ENCODE measurements at regions not wholly inside any gene's neighbourhood (a gene's known extent, or its start where the extent isn't known, plus 50 kb on each side); places are given as distances from the start of the nearest gene placed in this dataset.
"Not testable (repeated sequence)": the region's sequence is repeated elsewhere in the genome, so short reads cannot be mapped to it uniquely, and the experiment has no call there.

GRCh38 chr1:200316148-200316803 is 93.6 kb downstream of the ZNF281 start:
- DNase-seq, result no peak

GRCh38 chr1:200314085-200314750 is 95.6 kb downstream of the ZNF281 start:
- DNase-seq, result peak; percentile 88

GRCh38 chr1:200311256-200311655 is 98.6 kb downstream of the ZNF281 start:
- no peak for DNase-seq

GRCh38 chr1:200310824-200311223 is 99.0 kb downstream of the ZNF281 start:
- DNase-seq, result no peak

- no peak for DNase-seq
These were observed 102.1 kb downstream of the ZNF281 start for GRCh38 chr1:200307755-200308066.

GRCh38 chr1:200306944-200307754 is 102.7 kb downstream of the ZNF281 start:
- peak; percentile 38 for DNase-seq

GRCh38 chr1:200305806-200306205 is 104.0 kb downstream of the ZNF281 start:
- DNase-seq, result no peak

GRCh38 chr1:200304171-200304570 is 105.7 kb downstream of the ZNF281 start:
- no peak for DNase-seq

- DNase-seq, result peak; percentile 29
These were observed 106.9 kb downstream of the ZNF281 start for GRCh38 chr1:200302921-200303290.

GRCh38 chr1:200302192-200302920 is 107.5 kb downstream of the ZNF281 start:
- DNase-seq, result peak; percentile 52

- DNase-seq, result no peak
These were observed 108.7 kb downstream of the ZNF281 start for GRCh38 chr1:200301152-200301551.

GRCh38 chr1:200299571-200299970 is 110.3 kb downstream of the ZNF281 start:
- DNase-seq, result no peak

GRCh38 chr1:200298242-200298641 is 111.6 kb downstream of the ZNF281 start:
- no peak for DNase-seq

GRCh38 chr1:200296091-200296661 is 113.7 kb downstream of the ZNF281 start:
- DNase-seq, result no peak

GRCh38 chr1:200294241-200294640 is 115.6 kb downstream of the ZNF281 start:
- no peak for DNase-seq

- no peak for DNase-seq
These were observed 117.1 kb downstream of the ZNF281 start for GRCh38 chr1:200292699-200293098.

- no peak for DNase-seq
These were observed 118.7 kb downstream of the ZNF281 start for GRCh38 chr1:200291106-200291505.

GRCh38 chr1:200290010-200290685 is 119.7 kb downstream of the ZNF281 start:
- peak; percentile 24 for DNase-seq

- no peak for DNase-seq
These were observed 121.6 kb downstream of the ZNF281 start for GRCh38 chr1:200288226-200288625.

- DNase-seq, result not testable (repeated sequence)
These were observed 125.6 kb downstream of the ZNF281 start for GRCh38 chr1:200284236-200284635.

GRCh38 chr1:200282497-200283122 is 127.2 kb downstream of the ZNF281 start:
- DNase-seq, result no peak

Data from EL (cell line).